Epithelial cell of proximal tubule (primary cell): ENCODE measurements at regions not wholly inside any gene's neighbourhood (a gene's known extent, or its start where the extent isn't known, plus 50 kb on each side); places are given as distances from the start of the nearest gene placed in this dataset.

Source experiments
- DNase-seq: peaks from one replicate; pipeline ENCODE4 v3.0.0-alpha.2; 2011; ENCODE audit warnings: low read depth
- H3K4me3 ChIP-seq: 2 replicates; pipeline ENCODE4 v1.5.1; 2011; ENCODE audit warnings: low read depth, mild to moderate bottlenecking, low read length
- CTCF ChIP-seq: conservative IDR thresholded peaks from 2 replicates; pipeline ENCODE4 v1.5.1; 2012; ENCODE audit warnings: low read depth, mild to moderate bottlenecking, low read length

- DNase-seq = no peak
- TF ChIP-seq CTCF = no peak
- H3K4me3 ChIP-seq = no peak overlapping the region
Measured at GRCh38 chr4:59869056-59869455, 1331.1 kb upstream of the ADGRL3 start.

DNA sequence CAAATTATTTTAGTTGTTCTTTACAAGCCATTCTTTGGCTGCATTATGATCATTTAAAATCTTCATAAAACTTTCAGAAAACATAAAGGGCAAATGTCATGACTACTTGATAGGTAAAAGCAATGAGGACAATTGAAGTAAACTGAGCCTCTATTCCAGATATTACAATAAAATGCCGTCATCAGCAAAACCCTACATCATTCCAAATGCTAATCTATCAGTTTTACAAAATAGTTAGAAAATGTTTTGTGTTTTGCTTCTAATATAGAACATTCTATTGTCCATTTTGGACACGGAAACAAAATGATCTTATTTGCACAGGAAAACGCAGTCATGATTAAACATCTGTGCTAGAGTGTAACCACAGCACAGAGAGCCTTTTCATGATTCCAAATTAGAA lies 1330.6 kb upstream of the ADGRL3 start:
- DNase-seq = no peak
- H3K4me3 ChIP-seq = no peak overlapping the region
- TF ChIP-seq CTCF = no peak

GRCh38 chr4:59881632-59882031 lies 1318.5 kb upstream of the ADGRL3 start:
- TF ChIP-seq CTCF = no peak
- no peak overlapping the region for H3K4me3 ChIP-seq
- no peak for DNase-seq

- DNase-seq = no peak
- H3K4me3 ChIP-seq = no peak overlapping the region
- no peak for TF ChIP-seq CTCF
Measured at GRCh38 chr4:59904331-59904730, 1295.8 kb upstream of the ADGRL3 start.

DNA sequence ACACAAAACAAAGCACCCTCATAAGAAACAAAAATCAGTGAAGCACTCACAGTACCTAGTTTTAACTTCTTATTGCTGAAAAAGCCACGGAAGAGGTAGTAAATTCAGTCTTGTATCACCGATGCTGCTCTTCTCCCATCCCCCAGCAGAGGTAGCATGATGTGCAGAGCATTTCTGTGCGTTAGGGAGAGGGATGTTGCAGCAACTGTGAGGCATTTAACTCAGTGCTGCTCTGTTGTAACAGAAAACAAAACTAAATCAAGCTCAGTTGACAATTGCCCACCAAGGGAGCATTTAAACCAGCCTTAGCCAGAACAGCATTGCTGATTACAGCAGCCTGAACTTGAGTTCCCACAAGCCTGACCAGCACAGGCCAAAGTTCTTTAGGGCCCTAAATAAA lies 1279.7 kb upstream of the ADGRL3 start:
- TF ChIP-seq CTCF = no peak
- H3K4me3 ChIP-seq = no peak overlapping the region
- DNase-seq = no peak

DNA sequence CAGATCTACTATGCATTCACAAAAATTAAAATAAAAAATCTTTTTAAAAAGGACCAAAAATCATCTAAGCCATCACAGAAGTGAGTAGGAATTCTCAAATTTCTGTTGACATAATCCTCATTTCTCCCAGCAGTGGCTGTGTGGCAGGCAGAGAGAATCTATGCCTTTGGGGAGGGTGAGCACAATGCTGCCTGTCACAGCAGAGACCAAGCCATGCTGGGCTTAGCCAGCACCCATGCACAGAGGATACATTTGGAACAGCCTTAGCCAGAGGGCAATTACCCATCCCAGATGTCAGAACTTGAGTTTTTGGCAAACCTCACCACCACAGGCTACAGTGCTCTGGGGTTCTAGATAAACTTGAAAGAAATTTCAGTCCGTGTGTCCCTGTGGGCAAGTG lies 1274.8 kb upstream of the ADGRL3 start:
- no peak overlapping the region for H3K4me3 ChIP-seq
- DNase-seq = no peak
- no peak for TF ChIP-seq CTCF

- no peak for DNase-seq
- no peak overlapping the region for H3K4me3 ChIP-seq
- TF ChIP-seq CTCF = no peak
Measured at GRCh38 chr4:59936566-59936965, 1263.6 kb upstream of the ADGRL3 start.
